A549 (cell line): ENCODE measurements at regions not wholly inside any gene's neighbourhood (a gene's known extent, or its start where the extent isn't known, plus 50 kb on each side); places are given as distances from the start of the nearest gene placed in this dataset.
"Not testable (repeated sequence)": the region's sequence is repeated elsewhere in the genome, so short reads cannot be mapped to it uniquely, and the experiment has no call there.

Experiments used
- ATAC-seq, 2 experiments: fragments of 200-7000 bp in 1 of 2; fragments of >200 bp in 1 of 2; cut with Nextera tagmentation in 1 of 2; cut with Tn5 transposase in 1 of 2; 3 replicates each; pipeline versions ENCODE4 v1.8.0 to v1.9.1; 2018 to 2020; ENCODE audit warnings: mild to moderate bottlenecking in 1 of 2, moderate library complexity in 1 of 2
- CTCF ChIA-PET: fragments of 300-600 bp; sonication (Branson Sonifier 250); formaldehyde crosslinking; extraction: SDS; loops from one replicate; lab custom pipeline; 2021; ENCODE audit warnings: antibody characterized with exemption, inconsistent platforms; lab: Yijun Ruan, JAX
- POLR2A ChIA-PET: fragments of 350-600 bp; formaldehyde crosslinking; extraction: SDS; loops from one replicate; lab custom pipeline; 2021; ENCODE audit warnings: antibody characterized with exemption, inconsistent platforms; lab: Yijun Ruan, JAX
- DNase-seq, 2 experiments: peaks; one replicate each; pipeline versions ENCODE4 v3.0.0 to v3.0.0-alpha.2; 2011 to 2016; ENCODE audit warnings: low read depth in 1 of 2, low spot score in 1 of 2
- FAIRE-seq: peaks from 2 replicates; lab custom pipeline; 2011; peaks lifted over from hg19 to GRCh38; lab: Jason Lieb, UNC
- H3K27ac ChIP-seq, 2 experiments: fragments of >200 bp; sonication (Bioruptor Twin); formaldehyde crosslinking; 3 replicates each; pipeline ENCODE4 v1.5.1; 2016 to 2017
- H3K4me1 ChIP-seq: fragments of >200 bp; sonication (Bioruptor Twin); formaldehyde crosslinking; 3 replicates; pipeline ENCODE4 v1.6.1; 2016
- H3K4me2 ChIP-seq: fragments of >200 bp; sonication (Bioruptor Twin); formaldehyde crosslinking; 3 replicates; pipeline ENCODE4 v1.6.1; 2016
- H3K4me3 ChIP-seq: fragments of >200 bp; sonication (Bioruptor Twin); formaldehyde crosslinking; 3 replicates; pipeline ENCODE4 v1.5.1; 2016
- H3K9me3 ChIP-seq: fragments of >200 bp; sonication (Bioruptor Twin); formaldehyde crosslinking; 3 replicates; pipeline ENCODE4 v1.6.1; 2016
- BCL3 ChIP-seq: fragments of >200 bp; sonication (Bioruptor Twin); formaldehyde crosslinking; IDR thresholded peaks from 3 replicates; pipeline ENCODE4 v1.6.1; 2016
- CBX2 ChIP-seq: fragments of 200-600 bp; sonication (generic); IDR thresholded peaks from 2 replicates; pipeline ENCODE4 v1.6.1; 2016; ENCODE audit warnings: low read depth, mild to moderate bottlenecking, borderline replicate concordance
- CBX8 ChIP-seq: fragments of 200-600 bp; sonication (generic); IDR thresholded peaks from 2 replicates; pipeline ENCODE4 v1.6.1; 2016
- CHD2 ChIP-seq: fragments of 150-350 bp; IDR thresholded peaks from 2 replicates; pipeline ENCODE4 v1.6.1; 2014; ENCODE audit warnings: low read length; ENCODE audit not compliant: partially characterized antibody
- EHMT2 ChIP-seq: fragments of 200-600 bp; sonication (generic); IDR thresholded peaks from 2 replicates; pipeline ENCODE4 v1.6.1; 2016; ENCODE audit warnings: antibody characterized with exemption, low read depth, mild to moderate bottlenecking, moderate library complexity
- ELK1 ChIP-seq: fragments of 150-350 bp; IDR thresholded peaks from 2 replicates; pipeline ENCODE4 v1.6.1; 2014; ENCODE audit warnings: low read depth, mild to moderate bottlenecking, low read length
- FOSB ChIP-seq: fragments of 250-450 bp; sonication (Bioruptor Pico); IDR thresholded peaks from 2 replicates; pipeline ENCODE4 v1.5.0; 2020; ENCODE audit warnings: mild to moderate bottlenecking, moderate library complexity
- FOXS1 ChIP-seq: fragments of 250-450 bp; sonication (Bioruptor Pico); IDR thresholded peaks from 2 replicates; pipeline ENCODE4 v1.5.0; 2020; ENCODE audit warnings: mild to moderate bottlenecking, moderate library complexity
- HDAC2 ChIP-seq: fragments of 200-600 bp; sonication (generic); IDR thresholded peaks from 2 replicates; pipeline ENCODE4 v1.6.1; 2016
- HOXA7 ChIP-seq: fragments of 250-450 bp; sonication (Bioruptor Pico); IDR thresholded peaks from 2 replicates; pipeline ENCODE4 v1.5.0; 2020; ENCODE audit warnings: mild to moderate bottlenecking, moderate library complexity
- JUNB ChIP-seq: fragments of >200 bp; sonication (Bioruptor Twin); formaldehyde crosslinking; IDR thresholded peaks from 2 replicates; pipeline ENCODE4 v1.6.1; 2016
- KDM5A ChIP-seq: fragments of 200-600 bp; sonication (generic); IDR thresholded peaks from 2 replicates; pipeline ENCODE4 v1.6.1; 2016; ENCODE audit warnings: antibody characterized with exemption, mild to moderate bottlenecking
- MAFK ChIP-seq: fragments of 450-650 bp; IDR thresholded peaks from 2 replicates; pipeline ENCODE4 v1.6.1; 2014; ENCODE audit not compliant: partially characterized antibody
- MAX ChIP-seq: IDR thresholded peaks from 2 replicates; pipeline ENCODE4 v1.6.1; 2012
- NFE2L2 ChIP-seq: fragments of 150-350 bp; conservative IDR thresholded peaks from 2 replicates; pipeline ENCODE4 v1.6.1; 2014; ENCODE audit warnings: low read length
- NPAS2 ChIP-seq: fragments of 250-450 bp; sonication (Bioruptor Pico); IDR thresholded peaks from 2 replicates; pipeline ENCODE4 v1.8.0; 2022; ENCODE audit warnings: mild to moderate bottlenecking, moderate library complexity, borderline replicate concordance
- PHF8 ChIP-seq: fragments of 200-600 bp; sonication (generic); IDR thresholded peaks from 2 replicates; pipeline ENCODE4 v1.6.1; 2016; ENCODE audit warnings: low read depth, mild to moderate bottlenecking, antibody characterized with exemption, moderate library complexity, borderline replicate concordance
- RAD21 ChIP-seq, 2 experiments: fragments of >200 bp in 1 of 2; sonication (Bioruptor Twin) in 1 of 2; formaldehyde crosslinking in 1 of 2; IDR thresholded peaks in 1 of 2; conservative IDR thresholded peaks in 1 of 2; 2 replicates in 1 of 2; 3 replicates in 1 of 2; pipeline ENCODE4 v1.6.1; 2012 to 2018; ENCODE audit warnings: inconsistent platforms in 1 of 2
- RARB ChIP-seq: fragments of 250-450 bp; sonication (Bioruptor Pico); IDR thresholded peaks from 2 replicates; pipeline ENCODE4 v1.8.0; 2021; ENCODE audit warnings: mild to moderate bottlenecking, moderate library complexity
- REST ChIP-seq: fragments of 200-600 bp; sonication (generic); IDR thresholded peaks from 2 replicates; pipeline ENCODE4 v1.6.1; 2016; ENCODE audit warnings: antibody characterized with exemption, mild to moderate bottlenecking, moderate library complexity
- SREBF2 ChIP-seq: fragments of 450-650 bp; IDR thresholded peaks from 2 replicates; pipeline ENCODE4 v1.6.1; 2014; ENCODE audit warnings: mild to moderate bottlenecking, moderate library complexity
- TFCP2L1 ChIP-seq: fragments of 250-450 bp; sonication (Bioruptor Pico); IDR thresholded peaks from 2 replicates; pipeline ENCODE4 v1.5.0; 2021; ENCODE audit warnings: mild to moderate bottlenecking
- ZFP36 ChIP-seq: fragments of 450-650 bp; IDR thresholded peaks from 2 replicates; pipeline ENCODE4 v1.6.1; 2014; ENCODE audit warnings: borderline replicate concordance; ENCODE audit not compliant: partially characterized antibody
- ZNF302 ChIP-seq: fragments of 250-450 bp; sonication (Bioruptor Pico); IDR thresholded peaks from 2 replicates; pipeline ENCODE4 v1.9.0; 2021; ENCODE audit warnings: inconsistent platforms, mild to moderate bottlenecking, moderate library complexity
- ZSCAN20 ChIP-seq: fragments of 250-450 bp; sonication (Bioruptor Pico); IDR thresholded peaks from 2 replicates; pipeline ENCODE4 v1.8.0; 2022; ENCODE audit warnings: mild to moderate bottlenecking, moderate library complexity
- WGBS: methylation state at CpG from one replicate; pipeline ENCODE4 v1.1.6; 2017; ENCODE audit errors: missing lambda C conversion rate; 5-methylcytosine and 5-hydroxymethylcytosine counted together

GRCh38 chrX:143231492-143231891, 205.8 kb downstream of the SPANXN4 start:
- Histone ChIP-seq H3K4me3 (no peak overlapping the region), H3K4me1 (no peaks in the 10 kb centered on the region), H3K9me3 (no peaks in the 10 kb centered on the region), H3K27ac (no peak overlapping the region)
- 7% methylated on average over 7 of the region's 7 CpGs for WGBS
- no peak for DNase-seq
- ChIA-PET POLR2A (no interaction called here), CTCF (no interaction called here)
- TF ChIP-seq MAX (no peak), NFE2L2 (no peak), FOSB (CRISPR knock-in tag) (no peak), KDM5A (no peak), REST (no peak), ZNF302 (CRISPR knock-in tag) (no peak), CHD2 (no peak), MAFK (no peak), CBX8 (no peak), ZFP36 (no peak), FOXS1 (CRISPR knock-in tag) (no peak), JUNB (no peak)
- TF ChIP-seq, all 56 proteins: peak for 0
- no peak for ATAC-seq
- H3K4me2 ChIP-seq, result no peak overlapping the region
- FAIRE-seq, result no peak

- WGBS, result no CpG with 5 or more reads among the region's 27 CpGs
- CTCF ChIA-PET, H3K4me2 ChIP-seq, DNase-seq, H3K9me3 ChIP-seq, H3K4me1 ChIP-seq, H3K4me3 ChIP-seq, FAIRE-seq, ATAC-seq, POLR2A ChIA-PET, H3K27ac ChIP-seq: not testable (repeated sequence)
These were observed 202.9 kb downstream of the SPANXN4 start for GRCh38 chrX:143228600-143228999.

GRCh38 chrX:143206966-143207365, 181.2 kb downstream of the SPANXN4 start:
- no peak for TF ChIP-seq RAD21 (conservative IDR thresholded peaks at IDR 0.05 in 1 of 2, IDR thresholded peaks at IDR 0.05 in 1 of 2)
- no peak for TF ChIP-seq EHMT2
- no peak for TF ChIP-seq BCL3
- no peak for TF ChIP-seq PHF8
- TF ChIP-seq ZFP36, result no peak
- FAIRE-seq (no peak), ATAC-seq (no peak), DNase-seq (no peak)
- H3K4me3 ChIP-seq, result no peak overlapping the region
- no peak overlapping the region for H3K4me2 ChIP-seq
- WGBS, result 0% methylated on average over 1 of the region's 1 CpG
- no peak overlapping the region for H3K27ac ChIP-seq
- ChIA-PET CTCF (no interaction called here), POLR2A (no interaction called here)
- H3K9me3 ChIP-seq, result no peaks in the 10 kb centered on the region
- no peaks in the 10 kb centered on the region for H3K4me1 ChIP-seq

- Histone ChIP-seq H3K9me3 (no peaks in the 10 kb centered on the region), H3K4me3 (no peak overlapping the region), H3K27ac (no peak overlapping the region), H3K4me2 (no peak overlapping the region), H3K4me1 (no peaks in the 10 kb centered on the region)
- CTCF ChIA-PET, result no interaction called here
- DNase-seq (no peak), ATAC-seq (no peak), FAIRE-seq (no peak)
- POLR2A ChIA-PET, result no interaction called here
- WGBS, result 42% methylated on average over 3 of the region's 3 CpGs
- TF ChIP-seq ELK1 (no peak), RARB (CRISPR knock-in tag) (no peak), TFCP2L1 (CRISPR knock-in tag) (no peak), ZSCAN20 (no peak), FOSB (CRISPR knock-in tag) (no peak), SREBF2 (no peak), HDAC2 (no peak), HOXA7 (no peak), NPAS2 (CRISPR knock-in tag) (no peak), CBX2 (no peak), PHF8 (no peak)
These were observed 146.0 kb downstream of the SPANXN4 start for GRCh38 chrX:143171703-143172102.
